Subcutaneous abdominal adipose tissue (tissue), 5 donors: ENCODE measurements at regions not wholly inside any gene's neighbourhood (a gene's known extent, or its start where the extent isn't known, plus 50 kb on each side); places are given as distances from the start of the nearest gene placed in this dataset.

ENCODE experiments used
- H3K27ac ChIP-seq: one replicate; pipeline ENCODE4 v1.7.0; 2013; ENCODE audit warnings: low read depth, mild to moderate bottlenecking, inconsistent platforms, low read length, moderate library complexity
- H3K27me3 ChIP-seq, 5 donors: one replicate each; pipeline ENCODE4 v1.7.0; 2013; ENCODE audit warnings: low read length in 5 of 5, inconsistent platforms in 1 of 5; ENCODE audit not compliant: control insufficient read depth in 5 of 5, insufficient read depth in 4 of 5
- H3K36me3 ChIP-seq, 5 donors: one replicate each; pipeline ENCODE4 v1.7.0; 2013; ENCODE audit warnings: low read length in 5 of 5; ENCODE audit not compliant: control insufficient read depth in 5 of 5, insufficient read depth in 5 of 5
- H3K4me1 ChIP-seq, 5 donors: one replicate each; pipeline ENCODE4 v1.7.0; 2013; ENCODE audit warnings: low read length in 5 of 5, mild to moderate bottlenecking in 3 of 5, moderate library complexity in 1 of 5; ENCODE audit not compliant: control insufficient read depth in 5 of 5, insufficient read depth in 5 of 5
- H3K4me3 ChIP-seq, 5 donors: one replicate each; pipeline ENCODE4 v1.7.0; 2013; ENCODE audit warnings: low read length in 5 of 5, low read depth in 1 of 5
- H3K9ac ChIP-seq, 5 donors: one replicate each; pipeline ENCODE4 v1.7.0; 2013; ENCODE audit warnings: low read length in 5 of 5, mild to moderate bottlenecking in 4 of 5, moderate library complexity in 3 of 5
- H3K9me3 ChIP-seq, 5 donors: one replicate each; pipeline ENCODE4 v1.7.0; 2013; ENCODE audit warnings: low read length in 5 of 5; ENCODE audit not compliant: control insufficient read depth in 5 of 5
- donor health status: healthy.
- donor health status: healthy.
- donor health status: healthy.
- donor health status: healthy.
- donor health status: healthy.

- Histone ChIP-seq H3K9me3 (peaks cover 0 to 11% (median 0%) of the 10 kb centered on the region in 5 donors), H3K27ac (no peak overlapping the region), H3K36me3 (no peaks in the 10 kb centered on the region), H3K4me1 (no peaks in the 10 kb centered on the region), H3K9ac (no peak overlapping the region), H3K4me3 (peak overlapping the region in 1 of 5 donors; percentile 9), H3K27me3 (no peaks in the 10 kb centered on the region)
Measured at GRCh38 chr6:98142839-98143238, 691.5 kb upstream of the POU3F2 start.

DNA sequence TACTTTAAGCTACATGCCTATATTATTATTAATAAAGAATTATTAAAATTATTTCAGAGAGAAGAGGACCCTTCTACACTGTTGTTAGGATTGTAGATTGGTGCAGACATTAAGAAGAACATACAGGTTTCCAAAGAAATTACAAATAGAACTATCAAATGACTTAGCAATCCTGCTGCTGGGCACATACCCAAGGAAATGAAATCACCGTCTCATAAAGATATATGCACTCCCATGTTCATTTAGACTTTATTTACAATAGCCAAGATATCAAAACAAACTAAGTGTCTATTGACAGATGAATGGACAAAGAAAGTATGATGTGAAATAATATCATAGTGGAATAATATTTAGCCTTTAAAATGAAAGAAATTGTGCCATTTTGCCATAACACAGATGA lies 687.7 kb upstream of the POU3F2 start:
- no peak overlapping the region for H3K4me3 ChIP-seq
- no peaks in the 10 kb centered on the region for H3K27me3 ChIP-seq
- H3K9ac ChIP-seq = no peak overlapping the region
- peaks cover 0 to 11% (median 0%) of the 10 kb centered on the region in 5 donors for H3K9me3 ChIP-seq
- no peak overlapping the region for H3K27ac ChIP-seq
- no peaks in the 10 kb centered on the region for H3K4me1 ChIP-seq
- no peaks in the 10 kb centered on the region for H3K36me3 ChIP-seq

DNA sequence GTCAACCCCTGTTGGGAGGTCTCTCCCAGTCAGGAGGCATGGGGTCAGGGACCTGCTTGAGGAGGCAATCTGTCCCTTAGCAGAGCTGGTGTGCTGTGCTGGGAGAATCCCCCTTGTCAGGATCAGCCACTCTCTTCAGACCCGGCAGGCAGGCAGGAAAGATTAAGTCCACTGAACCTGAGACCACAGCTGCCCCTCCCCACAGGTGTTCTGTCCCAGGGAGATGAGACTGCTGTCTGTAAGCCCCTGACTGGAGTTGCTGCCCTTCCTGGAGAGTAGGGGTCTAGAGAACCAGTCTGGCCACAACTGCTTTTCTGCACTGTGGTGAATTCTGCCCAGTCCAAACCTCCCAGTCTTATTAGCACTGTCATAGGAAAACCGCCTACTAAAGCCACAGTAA lies 677.8 kb upstream of the POU3F2 start:
- no peaks in the 10 kb centered on the region for H3K4me1 ChIP-seq
- H3K36me3 ChIP-seq = no peaks in the 10 kb centered on the region
- peaks cover 0 to 2% (median 0%) of the 10 kb centered on the region in 5 donors for H3K27me3 ChIP-seq
- H3K9me3 ChIP-seq = no peaks in the 10 kb centered on the region
- no peak overlapping the region for H3K27ac ChIP-seq
- H3K9ac ChIP-seq = no peak overlapping the region
- H3K4me3 ChIP-seq = no peak overlapping the region

DNA sequence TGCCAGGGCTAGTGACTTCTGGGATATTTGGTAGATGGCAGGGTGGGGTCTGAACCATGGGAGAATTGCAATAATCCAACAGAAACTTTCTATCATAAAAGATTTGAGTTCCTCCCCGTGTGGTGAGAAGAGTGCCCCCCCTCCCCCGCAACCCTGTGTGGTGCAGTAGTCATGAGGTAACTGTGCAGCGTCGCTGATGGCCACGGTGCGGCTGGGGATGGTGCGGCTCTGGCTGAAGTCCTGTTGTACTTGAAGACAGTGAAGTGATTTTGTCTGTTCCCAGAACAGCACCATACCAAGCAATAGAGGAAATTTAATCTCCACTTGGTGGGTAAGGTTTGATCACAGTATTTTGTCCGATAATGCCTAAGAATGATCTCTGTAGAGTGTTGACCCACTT lies 654.8 kb upstream of the POU3F2 start:
- H3K9me3 ChIP-seq = peaks cover 0 to 16% (median 8%) of the 10 kb centered on the region in 5 donors

DNA sequence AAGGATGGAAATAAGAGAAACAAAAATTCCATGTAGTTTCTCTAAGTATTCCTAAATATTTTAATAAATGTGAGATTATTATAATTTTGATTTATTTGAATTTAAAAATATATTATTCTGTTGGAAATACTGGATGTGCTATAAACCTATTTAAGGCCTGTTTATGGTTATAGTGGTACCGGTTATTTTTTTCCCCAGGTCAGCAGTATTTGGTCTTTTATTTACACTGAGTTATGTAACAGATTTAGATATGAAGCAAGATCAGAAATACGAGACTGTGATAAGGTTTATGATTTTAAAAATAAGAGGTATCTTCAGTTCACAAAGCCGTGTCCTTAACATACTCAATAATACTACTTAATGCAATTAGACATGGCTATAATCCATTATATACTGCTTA lies 634.3 kb upstream of the POU3F2 start:
- Histone ChIP-seq H3K4me1 (no peaks in the 10 kb centered on the region), H3K27me3 (no peaks in the 10 kb centered on the region), H3K4me3 (no peak overlapping the region), H3K27ac (no peak overlapping the region), H3K36me3 (no peaks in the 10 kb centered on the region), H3K9ac (no peak overlapping the region), H3K9me3 (no peaks in the 10 kb centered on the region)

More for the DNA sequence above, 654.8 kb upstream of the POU3F2 start:
- H3K27ac ChIP-seq = no peak overlapping the region
- H3K4me3 ChIP-seq = no peak overlapping the region
- no peaks in the 10 kb centered on the region for H3K36me3 ChIP-seq
- no peak overlapping the region for H3K9ac ChIP-seq
- no peaks in the 10 kb centered on the region for H3K4me1 ChIP-seq
- no peaks in the 10 kb centered on the region for H3K27me3 ChIP-seq

DNA sequence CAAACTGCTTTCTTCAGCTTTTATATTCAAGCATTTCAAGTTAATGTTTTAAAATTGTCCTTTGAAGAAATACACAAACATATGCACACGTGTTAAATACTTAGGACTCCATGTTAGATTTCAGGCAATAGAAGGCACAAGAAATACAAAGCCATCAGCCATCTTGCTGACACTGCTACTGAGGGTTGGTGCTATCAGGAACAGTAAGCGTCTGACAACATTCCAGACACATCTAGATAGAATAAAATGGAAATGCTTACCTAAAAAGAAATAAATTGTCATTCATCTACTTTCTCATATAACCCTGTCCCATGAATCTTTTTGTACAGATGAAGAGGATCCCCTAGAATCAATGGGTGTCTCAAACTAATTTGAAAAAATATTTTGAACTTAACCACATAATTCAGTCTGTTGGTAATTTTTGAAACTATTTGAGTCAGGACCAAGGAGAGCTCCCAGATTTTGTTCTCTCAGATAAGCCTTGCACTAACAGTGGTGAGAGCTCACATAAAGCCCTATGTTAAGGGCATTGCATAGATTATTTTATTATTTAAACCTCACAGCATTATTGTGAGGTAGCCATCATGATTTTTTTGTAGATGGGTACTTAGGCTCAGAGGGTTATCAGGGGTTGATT lies 631.1 kb upstream of the POU3F2 start:
- H3K9ac ChIP-seq = no peak overlapping the region
- H3K4me3 ChIP-seq = no peak overlapping the region
- H3K36me3 ChIP-seq = no peaks in the 10 kb centered on the region
- H3K4me1 ChIP-seq = no peaks in the 10 kb centered on the region
- H3K27ac ChIP-seq = no peak overlapping the region
- no peaks in the 10 kb centered on the region for H3K27me3 ChIP-seq
- H3K9me3 ChIP-seq = no peaks in the 10 kb centered on the region

- Histone ChIP-seq H3K4me1 (no peaks in the 10 kb centered on the region), H3K4me3 (no peak overlapping the region), H3K27me3 (no peaks in the 10 kb centered on the region), H3K27ac (no peak overlapping the region), H3K9ac (no peak overlapping the region), H3K9me3 (peaks cover 0 to 2% (median 0%) of the 10 kb centered on the region in 5 donors), H3K36me3 (no peaks in the 10 kb centered on the region)
Measured at GRCh38 chr6:98212468-98212867, 621.9 kb upstream of the POU3F2 start.

DNA sequence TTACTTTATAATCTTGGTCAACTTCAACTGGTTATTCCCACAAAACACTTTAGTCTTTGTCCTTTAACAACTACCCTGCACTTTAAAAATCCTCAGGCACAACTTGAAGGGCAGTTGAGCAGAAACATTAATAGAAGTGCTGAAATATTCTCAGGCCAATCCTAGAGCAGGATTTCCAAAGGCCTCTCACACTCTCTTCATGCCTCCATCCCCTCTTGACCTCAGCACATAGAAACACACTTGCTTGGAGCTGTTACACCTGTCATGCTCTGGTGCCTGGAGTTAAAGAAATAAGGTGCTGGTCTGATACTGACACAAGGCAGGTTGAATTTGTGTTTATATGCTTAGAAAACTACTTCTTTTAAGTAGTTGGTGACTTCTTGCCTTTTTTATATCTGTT lies 618.8 kb upstream of the POU3F2 start:
- H3K4me3 ChIP-seq = no peak overlapping the region
- no peaks in the 10 kb centered on the region for H3K27me3 ChIP-seq
- H3K36me3 ChIP-seq = no peaks in the 10 kb centered on the region
- peaks cover 0 to 2% (median 0%) of the 10 kb centered on the region in 5 donors for H3K9me3 ChIP-seq
- H3K4me1 ChIP-seq = no peaks in the 10 kb centered on the region
- H3K27ac ChIP-seq = no peak overlapping the region
- H3K9ac ChIP-seq = no peak overlapping the region

DNA sequence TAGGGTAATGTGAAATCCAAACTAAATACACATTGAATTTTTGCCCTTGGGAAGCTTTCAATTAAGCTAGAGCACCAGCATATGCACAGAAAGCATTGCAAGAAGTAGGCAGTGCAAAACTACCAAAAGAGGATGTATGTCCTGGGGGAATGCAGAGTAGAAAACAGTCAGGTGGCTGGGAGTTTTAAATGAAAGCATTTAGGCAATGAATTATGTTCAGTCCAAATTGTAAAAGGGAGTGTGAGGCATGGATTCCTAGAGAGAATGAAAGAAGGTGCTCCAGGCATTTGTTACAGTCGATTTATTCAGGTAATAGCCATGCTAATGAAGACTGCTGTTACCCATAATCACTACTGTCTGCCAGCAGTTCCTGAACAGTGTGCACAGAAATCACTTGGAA lies 604.1 kb upstream of the POU3F2 start:
- Histone ChIP-seq H3K4me3 (no peak overlapping the region), H3K9ac (no peak overlapping the region), H3K9me3 (peaks cover 0 to 9% (median 0%) of the 10 kb centered on the region in 5 donors), H3K27ac (no peak overlapping the region), H3K27me3 (no peaks in the 10 kb centered on the region), H3K36me3 (no peaks in the 10 kb centered on the region), H3K4me1 (peaks cover 0 to 6% (median 0%) of the 10 kb centered on the region in 5 donors)

GRCh38 chr6:98239057-98239456 lies 595.3 kb upstream of the POU3F2 start:
- H3K27me3 ChIP-seq = no peaks in the 10 kb centered on the region
- H3K4me3 ChIP-seq = no peak overlapping the region
- H3K36me3 ChIP-seq = no peaks in the 10 kb centered on the region
- no peak overlapping the region for H3K9ac ChIP-seq
- H3K27ac ChIP-seq = no peak overlapping the region
- no peaks in the 10 kb centered on the region for H3K4me1 ChIP-seq
- peaks cover 0 to 3% (median 0%) of the 10 kb centered on the region in 5 donors for H3K9me3 ChIP-seq
